Choroid plexus epithelial cell (primary cell): ENCODE measurements at regions not wholly inside any gene's neighbourhood (a gene's known extent, or its start where the extent isn't known, plus 50 kb on each side); places are given as distances from the start of the nearest gene placed in this dataset.

ENCODE experiments used
- DNase-seq: peaks from one replicate; pipeline ENCODE4 v3.0.0-alpha.2; 2010; ENCODE audit warnings: low read depth
- H3K4me3 ChIP-seq: 2 replicates; pipeline ENCODE4 v1.5.1; 2011; ENCODE audit warnings: low read depth, mild to moderate bottlenecking, control low read depth, low read length, moderate library complexity
- CTCF ChIP-seq: conservative IDR thresholded peaks from 2 replicates; pipeline ENCODE4 v1.5.1; 2011; ENCODE audit warnings: low read depth, mild to moderate bottlenecking, control low read depth, inconsistent platforms, low read length, moderate library complexity

GRCh38 chr16:73290258-73290657 is 242.3 kb upstream of the ZFHX3 start:
- H3K4me3 ChIP-seq, result no peak overlapping the region
- no peak for TF ChIP-seq CTCF
- DNase-seq, result no peak

GRCh38 chr16:73289232-73289631 is 241.3 kb upstream of the ZFHX3 start:
- H3K4me3 ChIP-seq, result no peak overlapping the region
- DNase-seq, result no peak
- no peak for TF ChIP-seq CTCF

GRCh38 chr16:73288520-73288919 is 240.6 kb upstream of the ZFHX3 start:
- TF ChIP-seq CTCF, result no peak

GRCh38 chr16:73287859-73288405 is 240.0 kb upstream of the ZFHX3 start:
- DNase-seq, result no peak
- no peak overlapping the region for H3K4me3 ChIP-seq

More at GRCh38 chr16:73288520-73288919, 240.6 kb upstream of the ZFHX3 start:
- H3K4me3 ChIP-seq, result no peak overlapping the region
- DNase-seq, result no peak

DNA sequence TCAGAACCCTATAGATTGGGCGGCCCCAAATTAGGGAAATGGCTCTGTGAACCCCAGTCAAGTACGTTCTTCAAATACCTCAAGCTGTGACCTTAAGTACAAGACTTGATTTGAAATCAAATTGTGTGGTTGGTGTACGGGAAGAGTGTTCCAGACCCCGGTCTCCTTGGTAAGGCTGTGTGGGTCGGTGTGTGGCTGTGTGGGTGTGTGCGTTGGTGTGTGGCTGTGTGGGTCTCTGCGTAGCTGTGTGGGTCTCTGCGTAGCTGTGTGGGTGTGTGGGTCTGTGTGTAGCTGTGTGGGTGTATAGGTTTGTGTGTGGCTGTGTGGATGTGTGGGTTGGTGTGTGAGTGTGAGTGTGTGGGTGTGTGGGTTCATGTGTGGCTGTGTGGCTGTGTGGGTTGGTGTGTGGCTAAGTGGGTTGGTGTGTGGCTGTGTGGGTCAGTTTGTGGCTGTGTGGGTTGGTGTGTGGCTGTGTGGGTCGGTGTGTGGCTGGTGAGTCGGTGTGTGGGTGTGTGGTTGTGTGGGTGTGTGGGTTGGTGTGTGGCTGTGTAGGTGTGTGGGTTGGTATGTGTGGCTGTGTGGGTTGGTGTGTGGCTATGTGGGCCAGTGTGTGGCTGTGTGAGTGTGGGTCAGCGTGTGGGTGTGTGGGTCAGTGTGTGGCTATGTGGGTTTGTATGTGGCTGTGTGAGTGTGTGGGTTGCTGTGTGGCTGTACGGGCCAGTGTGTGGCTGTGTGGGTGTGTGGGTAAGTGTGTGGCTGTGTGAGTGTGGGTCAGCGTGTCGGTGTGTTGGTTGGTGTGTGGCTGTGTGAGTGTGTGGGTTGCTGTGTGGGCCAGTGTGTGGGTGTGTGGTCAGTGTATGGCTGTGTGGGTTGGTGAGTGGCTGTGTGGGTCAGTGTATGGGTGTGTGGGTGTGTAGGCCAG is 238.7 kb upstream of the ZFHX3 start:
- DNase-seq, result no peak
- no peak for TF ChIP-seq CTCF

More at GRCh38 chr16:73287859-73288405, 240.0 kb upstream of the ZFHX3 start:
- no peak for TF ChIP-seq CTCF

GRCh38 chr16:73285436-73286201 is 237.7 kb upstream of the ZFHX3 start:
- no peak for TF ChIP-seq CTCF
- no peak overlapping the region for H3K4me3 ChIP-seq
- no peak for DNase-seq

More for the DNA sequence above, 238.7 kb upstream of the ZFHX3 start:
- H3K4me3 ChIP-seq, result no peak overlapping the region
